GM12891 (cell line): ENCODE measurements at regions not wholly inside any gene's neighbourhood (a gene's known extent, or its start where the extent isn't known, plus 50 kb on each side); places are given as distances from the start of the nearest gene placed in this dataset.

Source experiments
- PAX5 ChIP-seq: IDR thresholded peaks from 2 replicates; pipeline ENCODE4 v1.6.1; 2011; ENCODE audit warnings: low read length, moderate library complexity, mild to moderate bottlenecking; ENCODE audit not compliant: insufficient read depth, severe bottlenecking
- POLR2A ChIP-seq: IDR thresholded peaks from 2 replicates; pipeline ENCODE4 v1.6.1; 2011; ENCODE audit warnings: low read depth, low read length, control low read depth
- POLR2AphosphoS5 ChIP-seq: IDR thresholded peaks from 2 replicates; pipeline ENCODE4 v1.6.1; 2011; ENCODE audit warnings: low read depth, low read length, control low read depth

DNA sequence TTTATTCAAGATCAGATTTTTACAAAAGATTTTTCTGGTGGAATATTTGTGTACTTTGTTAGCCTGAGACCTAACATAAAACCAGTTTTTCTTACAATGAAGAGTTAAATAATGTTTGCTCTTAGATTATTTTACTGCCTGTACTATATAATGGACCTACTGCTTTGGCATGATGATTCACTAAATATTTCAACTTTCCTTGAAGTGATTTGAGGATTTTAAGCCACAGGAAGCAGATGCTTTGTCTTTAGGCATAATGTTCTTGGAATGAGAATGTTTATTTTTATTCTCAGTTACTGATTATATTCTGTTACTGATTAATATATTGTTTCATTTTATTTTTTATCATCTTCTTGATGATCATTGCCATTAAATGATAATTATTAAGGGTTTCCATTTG lies 175.3 kb upstream of the LRP1B start:
- TF ChIP-seq POLR2A (no peak), POLR2AphosphoS5 (no peak), PAX5 (no peak)
